ENCODE measurements at regions not wholly inside any gene's neighbourhood (a gene's known extent, or its start where the extent isn't known, plus 50 kb on each side); places are given as distances from the start of the nearest gene placed in this dataset.

DNA sequence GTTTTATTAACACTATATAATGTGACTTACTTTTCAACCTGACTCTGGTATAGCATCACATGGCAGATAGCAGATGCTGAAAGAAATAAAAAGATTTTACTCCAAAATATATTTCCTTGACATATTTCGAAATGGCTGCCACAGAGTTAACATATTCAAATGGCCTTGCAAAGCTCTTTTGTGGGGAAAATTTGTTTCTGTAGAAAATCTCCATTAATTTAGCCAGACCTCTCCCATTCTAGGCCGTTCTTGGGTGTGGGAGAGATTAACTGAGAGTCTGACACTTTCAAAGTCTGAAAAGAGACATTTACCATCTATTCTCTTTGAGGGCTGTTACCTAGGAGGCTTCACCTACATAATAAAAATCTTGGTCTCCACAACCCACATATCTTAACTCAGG is 217.2 kb downstream of the OTOR start (continued):
- TF ChIP-seq, protein P1, sequence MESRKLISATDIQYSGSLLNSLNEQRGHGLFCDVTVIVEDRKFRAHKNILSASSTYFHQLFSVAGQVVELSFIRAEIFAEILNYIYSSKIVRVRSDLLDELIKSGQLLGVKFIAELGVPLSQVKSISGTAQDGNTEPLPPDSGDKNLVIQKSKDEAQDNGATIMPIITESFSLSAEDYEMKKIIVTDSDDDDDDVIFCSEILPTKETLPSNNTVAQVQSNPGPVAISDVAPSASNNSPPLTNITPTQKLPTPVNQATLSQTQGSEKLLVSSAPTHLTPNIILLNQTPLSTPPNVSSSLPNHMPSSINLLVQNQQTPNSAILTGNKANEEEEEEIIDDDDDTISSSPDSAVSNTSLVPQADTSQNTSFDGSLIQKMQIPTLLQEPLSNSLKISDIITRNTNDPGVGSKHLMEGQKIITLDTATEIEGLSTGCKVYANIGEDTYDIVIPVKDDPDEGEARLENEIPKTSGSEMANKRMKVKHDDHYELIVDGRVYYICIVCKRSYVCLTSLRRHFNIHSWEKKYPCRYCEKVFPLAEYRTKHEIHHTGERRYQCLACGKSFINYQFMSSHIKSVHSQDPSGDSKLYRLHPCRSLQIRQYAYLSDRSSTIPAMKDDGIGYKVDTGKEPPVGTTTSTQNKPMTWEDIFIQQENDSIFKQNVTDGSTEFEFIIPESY (IDR thresholded peaks at IDR 0.05; ENCODE audit: borderline replicate concordance, low read depth) = no peak
- TF ChIP-seq RXRA (IDR thresholded peaks at IDR 0.05; ENCODE audit: borderline replicate concordance, low read depth) (no peak), RCOR1 (IDR thresholded peaks at IDR 0.05; ENCODE audit: low read length) (no peak), GABPA (IDR thresholded peaks at IDR 0.05; ENCODE audit: low read depth) (no peak), RFX5 (IDR thresholded peaks at IDR 0.05; ENCODE audit: low read length) (no peak)

DNA sequence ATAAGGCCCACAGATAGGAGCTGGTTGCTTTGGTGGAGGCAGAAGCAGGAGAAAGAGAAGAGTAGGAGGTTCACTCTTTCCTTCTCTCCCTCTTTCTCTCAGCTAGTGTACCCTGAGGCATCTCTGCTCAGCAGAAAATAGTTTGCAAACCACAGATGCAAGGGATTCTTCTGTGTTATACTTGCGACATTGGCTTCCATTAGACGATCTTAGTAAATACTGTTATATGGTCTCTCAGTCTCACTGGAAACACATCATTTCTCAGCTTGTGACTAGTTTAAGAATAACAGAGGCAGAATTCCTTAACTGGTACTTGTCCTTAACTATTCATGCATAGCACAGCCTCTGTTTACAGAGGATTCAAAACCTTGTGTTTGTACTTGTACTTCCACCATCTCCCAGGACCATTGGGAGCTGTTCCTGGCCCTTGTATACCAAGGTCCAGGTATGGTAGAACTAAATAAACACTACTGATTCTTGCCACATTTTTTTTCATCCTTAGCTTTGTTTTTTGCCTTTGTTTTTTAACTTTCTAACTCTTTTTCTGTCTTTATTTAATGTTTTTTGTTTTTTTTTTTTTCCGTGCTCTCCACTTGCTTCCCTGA is 218.2 kb downstream of the OTOR start:
- no peaks in the 10 kb centered on the region for H3F3A ChIP-seq (replicated peaks; ENCODE audit: insufficient read depth)
- CTCF ChIA-PET = interaction anchor here (0.5 kb wide), 1 partner anchor 92 kb away, joined by 3 read pairs; no protein-coding TSS in a partner anchor

DNA sequence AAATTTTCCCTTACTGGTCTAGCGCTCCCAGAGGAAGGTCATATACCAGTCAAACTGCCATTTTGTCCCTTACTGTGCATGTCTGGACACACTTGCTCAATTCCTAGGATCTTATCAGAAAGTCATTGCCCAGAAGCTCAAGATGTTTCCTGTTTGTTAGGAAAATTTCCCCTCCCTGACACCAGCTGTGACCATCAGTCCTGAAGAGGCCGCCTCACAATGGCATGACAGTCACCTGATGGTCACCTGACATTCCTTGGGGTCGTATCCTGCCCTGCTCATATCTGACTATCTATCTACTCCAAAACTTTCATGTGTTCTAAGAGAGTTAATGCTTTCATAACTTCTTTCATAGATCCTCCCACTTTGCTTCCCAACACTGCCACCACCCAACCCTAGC is 219.9 kb downstream of the OTOR start:
- Histone ChIP-seq H4K20me1 (ENCODE audit: insufficient read depth) (no peaks in the 10 kb centered on the region), H3K4me3 (ENCODE audit: low read depth in 2 of 2, low read length in 1 of 2) (no peak overlapping the region), H3K27ac (ENCODE audit: low read depth in 2 of 2, low read length in 1 of 2) (no peak overlapping the region), H3K9ac (no peak overlapping the region), H2AFZ (ENCODE audit: low read depth) (no peak overlapping the region), H3K9me3 (no peaks in the 10 kb centered on the region), H3K27me3 (ENCODE audit: insufficient read depth) (no peaks in the 10 kb centered on the region), H3F3A (replicated peaks; ENCODE audit: insufficient read depth) (no peaks in the 10 kb centered on the region), H3K4me2 (no peak overlapping the region), H3K36me3 (replicated peaks in 1 of 2; ENCODE audit: control insufficient read depth in 1 of 2, insufficient read depth in 2 of 2, low read length in 1 of 2) (no peaks in the 10 kb centered on the region), H3K79me2 (ENCODE audit: insufficient read depth) (no peaks in the 10 kb centered on the region), H3K9me2 (no peaks in the 10 kb centered on the region), H3K4me1 (ENCODE audit: control insufficient read depth in 1 of 2, insufficient read depth in 2 of 2, low read depth in 1 of 2, low read length in 1 of 2) (no peaks in the 10 kb centered on the region)
- DNase-seq = no peak
- WGBS (ENCODE audit: low lambda C conversion rate) = 10% methylated on average over 3 of the region's 3 CpGs
- CTCF ChIA-PET = no interaction called here
- POLR2A ChIA-PET = no interaction called here
- no peak for TF ChIP-seq RFX5 (IDR thresholded peaks at IDR 0.05; ENCODE audit: low read length)
- TF ChIP-seq RAD21 (IDR thresholded peaks at IDR 0.05; ENCODE audit: low read length) = no peak
- TF ChIP-seq FOSL2 (IDR thresholded peaks at IDR 0.05; ENCODE audit: borderline replicate concordance, low read depth) = no peak
- TF ChIP-seq TAF1 (IDR thresholded peaks at IDR 0.05; ENCODE audit: borderline replicate concordance, low read depth, low read length) = no peak
- TF ChIP-seq, protein P1 (IDR thresholded peaks at IDR 0.05; ENCODE audit: borderline replicate concordance, low read depth) = no peak
- no peak for TF ChIP-seq SIN3A (IDR thresholded peaks at IDR 0.05; ENCODE audit: borderline replicate concordance, low read depth, low read length)
- TF ChIP-seq, protein P2, sequence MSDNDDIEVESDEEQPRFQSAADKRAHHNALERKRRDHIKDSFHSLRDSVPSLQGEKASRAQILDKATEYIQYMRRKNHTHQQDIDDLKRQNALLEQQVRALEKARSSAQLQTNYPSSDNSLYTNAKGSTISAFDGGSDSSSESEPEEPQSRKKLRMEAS (IDR thresholded peaks at IDR 0.05; ENCODE audit: low read depth) = no peak
- TF ChIP-seq RXRA (IDR thresholded peaks at IDR 0.05; ENCODE audit: borderline replicate concordance, low read depth) = no peak
- no peak for TF ChIP-seq CHD2 (IDR thresholded peaks at IDR 0.05; ENCODE audit: low read length, partially characterized antibody)
- no peak for TF ChIP-seq EZH2phosphoT487 (IDR thresholded peaks at IDR 0.05; ENCODE audit: borderline replicate concordance, low read depth)
- no peak for TF ChIP-seq GATA2 (CRISPR knock-in tag; IDR thresholded peaks at IDR 0.05)
- TF ChIP-seq MXI1 (IDR thresholded peaks at IDR 0.05; ENCODE audit: low read depth, low read length) = no peak
- TF ChIP-seq, protein P3, sequence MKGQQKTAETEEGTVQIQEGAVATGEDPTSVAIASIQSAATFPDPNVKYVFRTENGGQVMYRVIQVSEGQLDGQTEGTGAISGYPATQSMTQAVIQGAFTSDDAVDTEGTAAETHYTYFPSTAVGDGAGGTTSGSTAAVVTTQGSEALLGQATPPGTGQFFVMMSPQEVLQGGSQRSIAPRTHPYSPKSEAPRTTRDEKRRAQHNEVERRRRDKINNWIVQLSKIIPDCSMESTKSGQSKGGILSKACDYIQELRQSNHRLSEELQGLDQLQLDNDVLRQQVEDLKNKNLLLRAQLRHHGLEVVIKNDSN (IDR thresholded peaks at IDR 0.05; ENCODE audit: borderline replicate concordance, low read depth) = no peak
- TF ChIP-seq EP300 (IDR thresholded peaks at IDR 0.05; ENCODE audit: borderline replicate concordance in 1 of 2, low read depth in 1 of 2, low read length in 1 of 2) = no peak

More for the DNA sequence above, 218.2 kb downstream of the OTOR start:
- no peaks in the 10 kb centered on the region for H3K9me3 ChIP-seq
- H3K27me3 ChIP-seq (ENCODE audit: insufficient read depth) = no peaks in the 10 kb centered on the region; the same call in 1 of the 2 replicates
- no peaks in the 10 kb centered on the region for H3K4me1 ChIP-seq (ENCODE audit: control insufficient read depth in 1 of 2, insufficient read depth in 2 of 2, low read depth in 1 of 2, low read length in 1 of 2)
- no peaks in the 10 kb centered on the region for H3K36me3 ChIP-seq (replicated peaks in 1 of 2; ENCODE audit: control insufficient read depth in 1 of 2, insufficient read depth in 2 of 2, low read length in 1 of 2)
- WGBS (ENCODE audit: low lambda C conversion rate) = 60% methylated on average over 3 of the region's 3 CpGs
- no peak overlapping the region for H2AFZ ChIP-seq (ENCODE audit: low read depth)
- H3K4me3 ChIP-seq (ENCODE audit: low read depth in 2 of 2, low read length in 1 of 2) = no peak overlapping the region
- POLR2A ChIA-PET = no interaction called here
- no peak overlapping the region for H3K27ac ChIP-seq (ENCODE audit: low read depth in 2 of 2, low read length in 1 of 2)
- H3K4me2 ChIP-seq = no peak overlapping the region
- no peak overlapping the region for H3K9ac ChIP-seq
- no peaks in the 10 kb centered on the region for H3K9me2 ChIP-seq
- TF ChIP-seq FOXJ3 (CRISPR knock-in tag; IDR thresholded peaks at IDR 0.05) = no peak
- no peak for TF ChIP-seq RCOR1 (IDR thresholded peaks at IDR 0.05; ENCODE audit: low read length)
- TF ChIP-seq ELF1 (IDR thresholded peaks at IDR 0.05) = no peak
- no peak for TF ChIP-seq NFIC (IDR thresholded peaks at IDR 0.05; ENCODE audit: borderline replicate concordance)
- TF ChIP-seq RFX5 (IDR thresholded peaks at IDR 0.05; ENCODE audit: low read length) = no peak
- TF ChIP-seq FOSL2 (IDR thresholded peaks at IDR 0.05; ENCODE audit: borderline replicate concordance, low read depth) = no peak
- TF ChIP-seq NRF1 (IDR thresholded peaks at IDR 0.05; ENCODE audit: low read depth, low read length) = no peak
- no peak for TF ChIP-seq EP300 (IDR thresholded peaks at IDR 0.05; ENCODE audit: borderline replicate concordance in 1 of 2, low read depth in 1 of 2, low read length in 1 of 2)
- DNase-seq = no peak
- no peaks in the 10 kb centered on the region for H3K79me2 ChIP-seq (ENCODE audit: insufficient read depth)
- no peaks in the 10 kb centered on the region for H4K20me1 ChIP-seq (ENCODE audit: insufficient read depth)

Measured in SK-N-SH (cell line).